HG03196 (cell line): ENCODE measurements at regions not wholly inside any gene's neighbourhood (a gene's known extent, or its start where the extent isn't known, plus 50 kb on each side); places are given as distances from the start of the nearest gene placed in this dataset.
"Not testable (repeated sequence)": the region's sequence is repeated elsewhere in the genome, so short reads cannot be mapped to it uniquely, and the experiment has no call there.

Source experiments
- ATAC-seq: cut with Tn5 transposase; IDR thresholded peaks from one replicate; pipeline ENCODE4 v1.9.1; 2021; ENCODE audit not compliant: unreplicated experiment

GRCh38 chr3:151556596-151556995, 95.7 kb upstream of the IGSF10 start:
- no peak for ATAC-seq

GRCh38 chr3:151555523-151555922, 94.7 kb upstream of the IGSF10 start:
- ATAC-seq: no peak

GRCh38 chr3:151553888-151554287, 93.0 kb upstream of the IGSF10 start:
- no peak for ATAC-seq

- ATAC-seq: no peak
These were observed 91.7 kb upstream of the IGSF10 start for GRCh38 chr3:151552589-151552988.

GRCh38 chr3:151550642-151551041, 89.8 kb upstream of the IGSF10 start:
- ATAC-seq: no peak

- no peak for ATAC-seq
These were observed 89.3 kb upstream of the IGSF10 start for GRCh38 chr3:151550025-151550618.

GRCh38 chr3:151548195-151548594, 87.3 kb upstream of the IGSF10 start:
- no peak for ATAC-seq

GRCh38 chr3:151544164-151544548, 83.3 kb upstream of the IGSF10 start:
- no peak for ATAC-seq

- no peak for ATAC-seq
These were observed 80.3 kb upstream of the IGSF10 start for GRCh38 chr3:151541178-151541577.

- no peak for ATAC-seq
These were observed 78.7 kb upstream of the IGSF10 start for GRCh38 chr3:151539599-151539998.

- ATAC-seq: no peak
These were observed 77.9 kb upstream of the IGSF10 start for GRCh38 chr3:151538456-151539393.

- no peak for ATAC-seq
These were observed 76.9 kb upstream of the IGSF10 start for GRCh38 chr3:151537726-151538125.

- ATAC-seq: no peak
These were observed 65.9 kb upstream of the IGSF10 start for GRCh38 chr3:151526757-151527156.

- no peak for ATAC-seq
These were observed 59.2 kb upstream of the IGSF10 start for GRCh38 chr3:151520105-151520504.

- not testable (repeated sequence) for ATAC-seq
These were observed 50.6 kb upstream of the IGSF10 start for GRCh38 chr3:151511433-151511832.
